ENCODE measurements at regions not wholly inside any gene's neighbourhood (a gene's known extent, or its start where the extent isn't known, plus 50 kb on each side); places are given as distances from the start of the nearest gene placed in this dataset.

GRCh38 chr1:21347072-21347581 is 56.9 kb upstream of the ECE1 start:
- no peak for DNase-seq (ENCODE audit: low read depth in 4 of 4, low spot score in 3 of 4)

GRCh38 chr1:21346365-21347071 is 56.3 kb upstream of the ECE1 start:
- DNase-seq (ENCODE audit: low read depth in 4 of 4, low spot score in 3 of 4): no peak

- DNase-seq (ENCODE audit: low read depth in 4 of 4, low spot score in 3 of 4): no peak
These were observed 54.6 kb upstream of the ECE1 start for GRCh38 chr1:21344750-21345443.

GRCh38 chr1:21344098-21344749 is 54.0 kb upstream of the ECE1 start:
- no peak for DNase-seq (ENCODE audit: low read depth in 4 of 4, low spot score in 3 of 4)

- no peak for DNase-seq (ENCODE audit: low read depth in 4 of 4, low spot score in 3 of 4)
These were observed 52.9 kb upstream of the ECE1 start for GRCh38 chr1:21342961-21343838.

- DNase-seq (ENCODE audit: low read depth in 4 of 4, low spot score in 3 of 4): no peak
These were observed 51.3 kb upstream of the ECE1 start for GRCh38 chr1:21341517-21342078.

GRCh38 chr1:21341022-21341421 is 50.8 kb upstream of the ECE1 start:
- no peak for DNase-seq (ENCODE audit: low read depth in 4 of 4, low spot score in 3 of 4)

- DNase-seq (ENCODE audit: low read depth in 4 of 4, low spot score in 3 of 4): no peak
These were observed 50.1 kb upstream of the ECE1 start for GRCh38 chr1:21340230-21340945.

Measured in left renal pelvis (tissue), 4 donors.